AG09319 (cell line): ENCODE measurements at regions not wholly inside any gene's neighbourhood (a gene's known extent, or its start where the extent isn't known, plus 50 kb on each side); places are given as distances from the start of the nearest gene placed in this dataset.

ENCODE experiments used
- DNase-seq: peaks from one replicate; pipeline ENCODE4 v3.0.0-alpha.2; 2010; ENCODE audit warnings: low read depth; ENCODE audit errors: extremely low read depth
- TF ChIP-seq, protein P1 (sequence below): IDR thresholded peaks from 2 replicates; pipeline ENCODE4 v1.5.1; 2011; ENCODE audit warnings: low read depth, mild to moderate bottlenecking, inconsistent platforms, low read length, moderate library complexity

DNA sequence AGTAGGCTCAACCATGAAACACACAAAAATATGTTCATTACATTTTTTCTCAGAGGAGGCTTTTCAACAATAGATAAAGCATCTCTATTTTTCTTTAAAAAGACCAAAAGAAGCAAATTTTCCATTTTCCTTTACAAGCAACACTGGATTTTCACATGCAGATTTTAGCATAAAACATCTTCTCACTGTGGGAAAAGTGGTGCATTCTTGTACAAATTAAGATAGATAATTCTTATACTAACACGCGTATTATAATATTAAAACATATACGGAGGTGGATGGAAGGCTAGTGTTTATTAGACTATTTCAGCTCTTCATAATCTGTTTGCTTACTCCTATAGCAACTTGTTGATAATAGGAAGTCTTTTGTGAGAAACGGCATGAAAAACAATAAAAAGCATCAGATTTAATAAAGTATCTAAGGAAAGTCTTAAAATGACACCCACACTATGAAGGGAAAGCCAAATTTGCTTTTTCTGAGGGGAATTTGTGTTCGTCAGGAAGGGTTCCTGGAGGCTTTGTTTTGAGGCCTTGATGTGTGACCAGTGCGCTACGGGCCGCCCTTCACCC lies 529.6 kb downstream of the SOX2 start:
- TF ChIP-seq, protein P1, sequence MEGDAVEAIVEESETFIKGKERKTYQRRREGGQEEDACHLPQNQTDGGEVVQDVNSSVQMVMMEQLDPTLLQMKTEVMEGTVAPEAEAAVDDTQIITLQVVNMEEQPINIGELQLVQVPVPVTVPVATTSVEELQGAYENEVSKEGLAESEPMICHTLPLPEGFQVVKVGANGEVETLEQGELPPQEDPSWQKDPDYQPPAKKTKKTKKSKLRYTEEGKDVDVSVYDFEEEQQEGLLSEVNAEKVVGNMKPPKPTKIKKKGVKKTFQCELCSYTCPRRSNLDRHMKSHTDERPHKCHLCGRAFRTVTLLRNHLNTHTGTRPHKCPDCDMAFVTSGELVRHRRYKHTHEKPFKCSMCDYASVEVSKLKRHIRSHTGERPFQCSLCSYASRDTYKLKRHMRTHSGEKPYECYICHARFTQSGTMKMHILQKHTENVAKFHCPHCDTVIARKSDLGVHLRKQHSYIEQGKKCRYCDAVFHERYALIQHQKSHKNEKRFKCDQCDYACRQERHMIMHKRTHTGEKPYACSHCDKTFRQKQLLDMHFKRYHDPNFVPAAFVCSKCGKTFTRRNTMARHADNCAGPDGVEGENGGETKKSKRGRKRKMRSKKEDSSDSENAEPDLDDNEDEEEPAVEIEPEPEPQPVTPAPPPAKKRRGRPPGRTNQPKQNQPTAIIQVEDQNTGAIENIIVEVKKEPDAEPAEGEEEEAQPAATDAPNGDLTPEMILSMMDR: no peak
- DNase-seq: no peak

DNA sequence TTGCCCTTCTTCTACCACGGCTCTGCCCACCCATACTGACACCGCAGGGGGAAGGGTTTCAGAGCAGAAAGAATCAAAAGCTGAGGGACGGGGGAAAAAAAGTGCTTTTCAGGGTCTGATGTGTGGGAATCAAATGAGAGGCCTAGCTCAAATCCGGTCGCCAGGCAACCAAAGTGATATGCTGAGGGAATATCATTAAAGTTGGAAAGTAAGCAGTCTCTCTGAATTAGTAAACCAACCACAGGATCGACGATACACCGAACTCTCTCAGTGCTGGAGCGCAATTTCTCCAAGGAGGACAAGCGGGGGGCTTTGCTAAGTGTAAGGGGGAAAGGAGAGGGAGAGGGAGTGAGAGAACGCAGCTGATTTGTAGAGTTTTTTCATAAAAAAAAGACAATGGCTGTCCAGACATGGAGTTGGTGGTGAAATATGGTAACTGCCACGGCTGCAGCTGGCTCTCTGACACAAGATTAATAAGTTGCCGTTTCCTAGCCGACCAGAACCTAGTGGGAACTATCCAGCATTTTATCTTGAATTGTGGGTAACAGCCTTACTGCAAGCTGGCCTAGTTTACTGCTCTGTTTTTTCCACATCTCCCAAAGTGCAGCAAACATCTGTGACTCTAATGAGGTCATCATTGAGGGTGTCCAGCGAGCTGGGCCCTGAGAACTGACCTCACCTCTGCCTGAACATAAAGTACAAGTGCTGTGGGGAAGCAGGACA lies 530.2 kb downstream of the SOX2 start:
- TF ChIP-seq, protein P1: no peak
- DNase-seq: no peak

DNA sequence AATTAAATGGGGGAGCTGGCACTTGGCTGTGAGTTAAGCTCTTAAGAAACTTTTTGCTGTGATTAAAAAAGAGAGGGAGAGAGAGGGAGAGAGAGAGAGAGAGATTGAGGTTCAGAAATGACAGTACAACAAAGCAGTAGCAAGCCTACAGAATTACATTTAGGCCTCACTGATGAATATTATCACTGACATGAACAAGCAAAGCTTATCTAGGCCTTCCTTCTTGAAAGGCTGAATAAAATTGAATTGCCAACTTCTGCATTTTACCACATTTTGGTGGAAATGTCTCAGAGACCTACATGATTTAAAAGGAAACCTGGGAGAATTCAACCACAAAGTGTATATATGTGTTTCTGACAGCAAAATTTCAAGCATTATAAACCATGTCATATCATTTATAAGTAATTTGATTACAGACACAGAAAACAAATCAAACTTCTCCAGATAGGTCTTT lies 530.8 kb downstream of the SOX2 start:
- TF ChIP-seq, protein P1: no peak
- no peak for DNase-seq

DNA sequence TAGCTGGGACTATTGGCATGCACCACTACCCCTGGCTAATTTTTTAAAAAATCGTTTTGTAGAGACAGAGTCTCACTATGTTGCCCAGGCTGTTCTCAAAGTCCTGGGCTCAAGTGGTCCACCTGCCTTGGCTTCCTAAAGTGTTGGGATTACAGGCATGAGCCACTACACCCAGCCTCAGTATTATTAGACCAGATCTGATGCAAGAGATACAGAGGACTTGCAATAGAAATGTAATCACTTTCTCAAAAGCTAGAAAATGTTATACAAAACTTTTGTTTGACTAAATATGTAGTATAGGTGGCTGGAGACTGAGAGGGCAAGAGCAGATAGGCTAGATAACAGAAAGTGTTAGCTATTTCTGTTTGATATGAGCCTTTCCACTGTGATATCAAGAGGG lies 531.9 kb downstream of the SOX2 start:
- TF ChIP-seq, protein P1: no peak
- DNase-seq: no peak

DNA sequence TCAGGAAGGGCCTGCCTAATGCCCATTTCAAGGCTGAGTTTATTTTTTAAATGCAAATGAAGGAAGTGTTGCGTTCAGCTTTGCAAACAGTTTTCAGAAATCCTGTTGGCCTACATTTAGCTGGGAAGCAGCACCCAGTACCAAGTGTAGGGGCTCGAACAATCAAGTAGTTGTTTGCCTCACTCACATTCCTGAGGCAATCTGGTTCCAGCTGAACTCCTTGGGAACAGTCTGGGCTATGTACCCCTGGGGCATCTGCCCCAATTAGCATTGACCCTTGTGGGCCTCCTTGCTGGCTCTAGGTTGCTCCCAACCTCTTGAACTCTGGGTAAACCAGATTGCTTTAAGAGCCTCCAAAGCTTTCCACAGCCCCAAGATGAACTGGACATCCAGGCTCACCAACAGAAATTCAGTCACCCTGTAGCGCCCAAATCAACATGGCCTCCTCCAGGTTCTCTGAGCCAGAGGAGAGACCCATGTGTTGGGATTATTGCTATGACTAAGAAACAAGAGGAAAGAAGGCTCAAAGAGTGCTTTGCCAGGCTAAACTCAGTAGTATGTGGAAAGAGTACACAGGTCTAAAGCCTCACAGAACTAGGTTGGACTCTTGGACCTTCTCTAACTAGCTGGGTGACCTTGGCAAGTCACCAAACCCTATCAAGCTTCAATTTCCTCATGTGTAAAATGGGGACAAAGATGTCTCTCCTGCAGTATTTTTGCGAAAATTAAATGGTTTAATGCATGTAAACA lies 532.7 kb downstream of the SOX2 start:
- TF ChIP-seq, protein P1: no peak
- DNase-seq: no peak

DNA sequence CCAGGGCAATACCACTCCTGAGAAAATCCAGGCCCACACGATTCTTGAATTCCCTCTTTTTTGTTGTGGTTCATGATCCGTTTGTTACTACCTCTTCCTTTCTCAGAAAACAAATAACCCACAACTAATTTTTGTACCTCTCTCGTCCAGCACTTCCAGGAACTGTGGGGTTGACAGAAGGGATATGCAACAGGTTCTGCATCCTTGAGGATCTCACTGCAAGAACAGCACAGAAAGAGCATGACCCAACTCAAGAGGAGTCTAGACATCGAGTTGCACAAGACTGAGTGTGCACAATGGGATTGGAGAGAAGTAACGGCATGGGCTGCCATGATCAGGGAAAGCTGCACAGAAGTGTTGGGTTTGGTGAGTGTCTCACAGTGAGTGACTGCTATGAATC lies 533.3 kb downstream of the SOX2 start:
- TF ChIP-seq, protein P1: no peak
- no peak for DNase-seq

DNA sequence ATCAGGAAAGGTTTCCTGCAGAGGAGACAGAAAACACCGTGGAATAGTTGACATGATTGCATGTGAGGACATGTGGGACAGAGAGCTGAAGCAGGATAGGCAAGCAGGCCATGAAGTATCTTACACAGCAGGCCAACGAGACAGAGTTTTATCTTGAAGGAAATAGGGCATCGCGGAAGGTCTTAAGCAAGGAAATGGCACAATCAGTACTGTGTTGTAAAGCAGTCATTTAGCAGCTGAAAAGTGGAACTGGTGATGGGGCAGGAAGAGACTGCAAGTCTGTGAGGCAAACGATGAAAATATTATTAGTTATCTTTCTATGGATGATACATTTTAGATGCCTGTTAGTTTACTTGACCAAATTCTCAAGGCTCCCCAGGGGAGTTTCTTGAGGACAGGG lies 535.1 kb downstream of the SOX2 start:
- TF ChIP-seq, protein P1: no peak

More for the DNA sequence above, 535.1 kb downstream of the SOX2 start:
- DNase-seq: no peak
